ENCODE measurements at regions not wholly inside any gene's neighbourhood (a gene's known extent, or its start where the extent isn't known, plus 50 kb on each side); places are given as distances from the start of the nearest gene placed in this dataset.

DNA sequence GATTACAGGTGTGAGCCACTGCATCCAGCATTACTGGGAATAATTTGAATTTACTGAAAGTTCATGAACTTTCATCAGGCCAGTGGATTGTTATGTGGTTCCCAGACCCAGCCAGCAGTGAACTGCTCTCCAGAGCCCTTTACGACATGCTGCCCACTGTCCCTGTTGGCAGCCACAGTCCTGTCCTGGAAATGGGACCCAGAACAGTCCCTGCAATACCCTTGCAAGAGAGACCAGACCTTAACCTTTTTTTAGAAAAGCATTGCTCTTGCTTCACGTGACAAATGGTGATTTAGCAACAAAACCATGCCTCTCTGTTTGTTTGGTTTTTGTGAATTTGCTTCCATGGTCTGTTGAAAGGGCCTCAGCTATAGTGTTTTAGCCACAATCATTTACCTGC, 367.3 kb upstream of the C2CD4B start:
- no peak for DNase-seq (ENCODE audit: low read depth in 3 of 3, low spot score in 1 of 3)

DNA sequence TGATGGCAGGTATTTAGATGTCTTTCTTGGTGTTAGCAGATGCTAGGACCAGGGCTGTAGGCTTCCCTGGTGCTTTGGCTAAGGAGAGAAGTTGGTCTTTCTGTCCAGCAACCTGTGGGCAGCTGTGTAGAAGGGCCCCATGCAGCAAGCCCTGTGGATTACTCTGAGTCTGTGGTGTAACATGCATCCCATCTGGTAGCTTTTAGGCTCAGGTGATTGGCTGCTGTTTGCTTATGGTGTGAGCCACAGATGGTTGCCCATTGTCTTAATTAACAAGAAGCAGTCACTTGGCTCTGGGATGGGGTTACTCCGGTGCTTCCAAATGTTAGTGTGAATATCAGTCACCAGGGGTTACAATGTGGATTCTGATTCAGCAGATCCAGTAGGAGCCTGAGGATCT, 368.6 kb upstream of the C2CD4B start:
- DNase-seq (ENCODE audit: low read depth in 3 of 3, low spot score in 1 of 3), result no peak

GRCh38 chr15:62534996-62535395, 369.9 kb upstream of the C2CD4B start:
- no peak for DNase-seq (ENCODE audit: low read depth in 3 of 3, low spot score in 1 of 3)

DNA sequence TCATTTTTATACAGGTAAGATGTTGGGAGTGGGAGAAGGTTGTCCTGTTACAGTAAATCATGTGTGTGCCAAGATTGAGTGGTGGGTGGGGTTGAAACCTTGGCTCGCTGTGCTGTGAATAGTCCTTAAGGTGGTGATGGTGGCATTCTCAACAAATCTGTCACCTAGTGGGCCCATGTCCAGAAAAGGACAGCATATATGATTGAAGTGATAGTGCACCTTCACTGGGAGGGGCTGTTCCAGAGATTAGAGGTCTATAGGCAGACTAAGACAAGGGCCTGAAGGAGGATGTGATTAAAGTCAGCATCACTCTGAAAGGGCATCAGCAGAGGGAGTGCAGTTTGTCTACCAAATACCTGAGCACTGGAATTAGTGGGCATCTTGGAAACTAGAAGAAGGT, 374.2 kb upstream of the C2CD4B start:
- no peak for DNase-seq (ENCODE audit: low read depth in 3 of 3, low spot score in 1 of 3)

DNA sequence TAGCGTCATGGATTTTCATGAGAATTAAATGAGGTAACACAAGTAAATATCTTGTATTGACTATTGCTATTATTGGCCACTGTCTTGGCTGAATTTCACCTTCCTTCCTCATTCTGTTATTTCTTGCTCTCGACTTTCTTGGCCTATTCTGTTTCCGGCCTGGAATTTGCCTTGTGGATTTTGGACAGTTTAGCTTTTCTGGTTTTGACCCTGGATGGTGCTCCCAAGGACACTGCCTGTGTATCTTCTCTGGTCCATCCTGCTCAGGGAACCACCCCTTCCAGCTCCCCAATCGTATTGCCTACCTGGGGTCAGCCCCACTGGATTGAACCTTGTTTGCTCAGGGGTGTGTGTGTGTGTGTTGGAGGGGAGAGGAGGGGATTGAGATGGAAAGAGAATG, 376.2 kb upstream of the C2CD4B start:
- DNase-seq (ENCODE audit: low read depth in 3 of 3, low spot score in 1 of 3), result no peak

GRCh38 chr15:62541846-62542245, 376.8 kb upstream of the C2CD4B start:
- DNase-seq (ENCODE audit: low read depth in 3 of 3, low spot score in 1 of 3), result no peak

DNA sequence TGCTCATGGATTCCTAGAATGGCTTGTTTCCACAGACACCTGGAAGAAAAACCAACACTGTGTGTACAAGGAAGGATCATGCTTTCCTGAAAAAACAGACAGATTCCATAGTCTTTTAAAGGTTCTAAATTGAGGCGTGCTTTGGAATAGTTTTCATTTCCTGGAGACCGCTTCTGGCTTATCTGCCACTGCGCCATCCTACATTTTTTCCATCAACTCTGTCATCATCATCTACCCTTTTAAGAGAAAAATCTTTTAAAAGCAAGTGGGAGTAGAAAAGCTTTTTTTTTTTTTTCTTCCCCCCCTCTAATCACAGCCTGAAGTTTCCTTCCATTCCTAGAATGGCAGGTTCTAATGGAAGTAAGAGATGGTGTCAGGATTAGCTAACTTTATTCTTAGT, 379.4 kb upstream of the C2CD4B start:
- DNase-seq (ENCODE audit: low read depth in 3 of 3, low spot score in 1 of 3), result no peak

DNA sequence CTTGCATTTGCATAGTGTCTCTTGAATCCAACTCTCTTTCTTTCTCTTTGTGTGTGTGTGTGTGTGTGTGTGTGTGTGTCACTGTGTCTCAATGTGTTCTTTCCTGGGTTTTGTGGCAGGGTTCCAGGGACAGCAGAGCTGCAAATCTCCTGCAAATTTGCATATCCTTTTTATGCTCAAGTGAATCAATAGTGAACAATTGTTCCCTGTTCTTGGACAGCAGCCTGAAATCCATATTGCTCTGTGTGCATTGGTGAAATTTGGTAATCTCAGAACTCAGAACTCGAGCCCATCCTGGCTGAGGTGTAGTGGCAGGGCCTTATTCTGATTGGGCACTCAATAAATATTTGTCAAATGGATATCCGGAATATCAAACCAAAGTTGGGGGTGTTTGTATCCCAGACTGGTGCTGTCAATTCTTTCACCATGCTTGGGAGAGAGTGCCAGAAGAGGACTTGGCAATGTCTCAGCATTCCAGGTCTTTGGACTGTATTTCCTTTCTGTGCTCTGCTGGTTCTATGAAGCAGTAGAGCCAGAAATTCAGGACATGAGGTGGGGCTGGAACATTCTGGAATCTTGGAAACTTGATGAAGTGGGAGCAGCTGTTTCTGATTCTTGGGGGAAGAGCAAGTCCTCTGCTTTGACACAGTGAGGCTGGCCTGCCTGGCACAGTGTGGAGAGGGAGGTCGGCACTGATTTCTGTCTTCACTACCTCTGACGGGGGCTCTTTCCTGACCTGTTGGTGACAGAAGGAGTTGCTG, 380.6 kb upstream of the C2CD4B start:
- no peak for DNase-seq (ENCODE audit: low read depth in 3 of 3, low spot score in 1 of 3)

- DNase-seq (ENCODE audit: low read depth in 3 of 3, low spot score in 1 of 3), result no peak
These were observed 381.5 kb upstream of the C2CD4B start for GRCh38 chr15:62546628-62547027.

- DNase-seq (ENCODE audit: low read depth in 3 of 3, low spot score in 1 of 3), result no peak
These were observed 382.5 kb upstream of the C2CD4B start for GRCh38 chr15:62547584-62547983.

DNA sequence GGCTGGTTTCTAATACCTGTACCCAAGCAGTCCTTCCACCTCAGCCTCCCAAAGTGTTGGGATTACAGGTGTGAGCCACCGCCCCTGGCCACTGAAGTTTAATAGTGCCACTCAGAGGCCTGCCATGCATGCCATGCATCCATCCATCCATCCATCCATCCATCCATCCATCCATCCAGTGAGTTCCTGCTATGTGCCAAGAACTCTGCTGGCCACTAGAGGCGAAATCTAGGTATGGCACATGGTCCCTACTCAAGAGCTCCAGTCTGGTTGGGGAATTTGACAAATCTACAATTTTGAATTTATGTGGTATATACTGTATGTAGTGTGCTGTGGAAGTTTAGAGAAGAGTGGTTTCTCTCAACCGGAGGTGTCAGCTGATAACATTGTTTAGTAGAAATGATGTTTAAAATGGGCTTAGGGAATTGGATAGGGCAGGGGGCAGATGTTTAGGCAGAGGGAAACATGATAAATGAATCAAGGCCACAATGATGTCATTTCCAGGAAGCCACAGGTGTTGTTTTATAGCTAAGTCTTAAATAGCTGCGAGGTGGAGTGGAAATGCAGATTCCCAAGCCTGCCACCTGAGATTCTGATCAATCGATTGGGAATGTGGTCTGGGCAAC, 384.4 kb upstream of the C2CD4B start:
- DNase-seq (ENCODE audit: low read depth in 3 of 3, low spot score in 1 of 3), result no peak

DNA sequence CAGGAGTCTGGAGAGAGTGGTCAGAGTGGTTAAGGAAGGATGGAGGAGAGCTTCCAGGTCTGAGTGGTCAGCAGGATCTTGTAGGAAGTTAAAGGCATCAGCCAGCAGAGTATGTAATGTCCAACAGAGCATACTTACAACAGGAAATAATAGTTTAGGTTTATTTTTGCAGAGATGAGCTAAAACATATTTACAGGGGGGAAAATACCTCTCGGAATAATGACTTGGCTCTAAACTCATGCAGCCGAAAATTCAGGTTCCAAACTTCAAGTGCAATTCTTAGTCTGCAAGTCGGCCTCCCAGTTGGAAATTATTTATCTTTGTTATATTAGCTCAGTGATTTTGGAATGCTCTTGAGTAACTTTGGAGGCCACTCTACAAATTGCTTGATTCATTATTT, 385.0 kb upstream of the C2CD4B start:
- no peak for DNase-seq (ENCODE audit: low read depth in 3 of 3, low spot score in 1 of 3)

GRCh38 chr15:62552444-62552843, 387.4 kb upstream of the C2CD4B start:
- no peak for DNase-seq (ENCODE audit: low read depth in 3 of 3, low spot score in 1 of 3)

DNA sequence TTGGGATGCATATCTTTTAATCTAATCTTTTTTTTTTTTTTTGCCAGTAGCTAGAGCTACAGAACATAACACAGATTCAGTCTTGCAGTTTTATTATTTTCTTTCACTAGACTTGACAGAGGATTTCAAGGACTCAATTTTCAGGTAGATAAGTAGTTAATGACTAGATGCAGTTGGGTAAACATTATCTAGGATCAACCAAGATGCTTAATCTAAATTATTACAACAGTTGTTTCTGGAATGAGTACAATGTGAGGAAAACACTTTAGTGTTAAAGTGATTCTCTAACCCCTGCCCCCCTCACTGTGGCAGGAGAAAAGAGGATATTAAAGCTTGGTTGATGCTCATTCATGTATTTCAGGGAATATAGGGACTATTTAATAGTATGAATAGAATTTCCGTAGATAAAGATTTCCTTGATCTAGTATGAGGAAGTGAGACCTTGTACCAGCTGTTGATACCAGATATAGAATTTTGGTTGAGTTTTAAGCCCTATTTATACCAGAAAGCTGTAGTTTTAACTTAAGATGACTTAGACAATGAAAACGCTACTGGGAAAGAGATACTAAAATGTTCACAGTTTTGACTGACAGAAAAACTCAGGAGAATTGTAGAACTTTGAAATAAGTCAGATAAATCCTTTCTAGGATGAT, 389.0 kb upstream of the C2CD4B start:
- no peak for DNase-seq (ENCODE audit: low read depth in 3 of 3, low spot score in 1 of 3)

GRCh38 chr15:62558640-62559380, 393.7 kb upstream of the C2CD4B start:
- no peak for DNase-seq (ENCODE audit: low read depth in 3 of 3, low spot score in 1 of 3)

- DNase-seq (ENCODE audit: low read depth in 3 of 3, low spot score in 1 of 3), result no peak
These were observed 394.3 kb upstream of the C2CD4B start for GRCh38 chr15:62559381-62559733.

- no peak for DNase-seq (ENCODE audit: low read depth in 3 of 3, low spot score in 1 of 3)
These were observed 396.0 kb upstream of the C2CD4B start for GRCh38 chr15:62561059-62561519.

- no peak for DNase-seq (ENCODE audit: low read depth in 3 of 3, low spot score in 1 of 3)
These were observed 396.5 kb upstream of the C2CD4B start for GRCh38 chr15:62561571-62561970.

DNA sequence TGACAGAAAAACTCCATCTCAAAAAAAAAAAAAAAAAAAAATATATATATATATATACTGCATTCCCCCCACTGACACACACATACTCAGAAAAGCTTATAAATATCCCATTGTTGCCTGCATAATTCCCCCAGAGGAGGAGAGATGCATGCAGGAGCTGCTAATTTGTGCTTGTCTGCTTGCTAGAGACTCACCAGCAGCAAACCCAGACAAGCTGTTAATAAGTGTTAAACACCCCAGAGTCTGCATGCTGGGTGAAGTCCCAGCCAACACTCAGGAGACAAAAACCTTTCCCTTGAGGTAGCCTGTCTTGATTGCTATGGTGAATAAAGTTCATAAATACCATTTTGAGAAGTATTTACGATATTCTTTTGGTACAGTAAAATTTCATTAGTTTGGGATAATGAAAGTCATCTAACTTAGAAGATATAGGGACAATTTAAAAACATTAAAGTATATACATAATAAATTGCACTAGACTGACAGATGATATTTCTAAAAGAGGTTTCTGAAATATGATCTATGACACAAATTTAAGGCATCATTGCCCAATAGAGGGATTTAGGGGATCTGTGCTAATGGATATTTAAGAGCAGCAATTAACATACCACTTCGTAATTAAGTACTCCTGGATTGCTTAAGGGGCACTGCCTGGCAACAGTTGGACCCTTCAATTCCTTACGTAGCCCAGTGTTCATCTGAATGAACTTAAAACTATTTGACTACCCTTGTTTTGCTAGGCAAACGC, 400.0 kb upstream of the C2CD4B start:
- no peak for DNase-seq (ENCODE audit: low read depth in 3 of 3, low spot score in 1 of 3)

DNA sequence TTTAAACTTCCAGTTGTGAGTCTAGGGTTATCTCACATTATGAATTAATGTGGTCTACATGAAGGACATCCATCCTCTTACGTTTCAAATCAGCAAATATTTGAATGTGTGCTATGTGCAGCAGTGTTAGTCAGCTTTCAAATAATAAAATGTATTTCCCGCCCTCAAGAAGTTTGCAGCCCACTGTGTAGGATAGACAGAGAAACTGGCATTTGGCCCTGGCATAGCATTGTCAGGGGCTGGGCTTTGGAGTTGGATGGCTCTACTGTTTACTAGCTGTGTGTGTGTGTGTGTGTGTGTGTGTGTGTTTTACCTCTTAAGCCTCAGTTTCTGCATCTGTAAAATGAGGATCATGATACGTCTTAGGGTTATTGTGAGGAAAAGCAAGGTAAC, 400.5 kb upstream of the C2CD4B start:
- DNase-seq (ENCODE audit: low read depth in 3 of 3, low spot score in 1 of 3), result no peak

DNA sequence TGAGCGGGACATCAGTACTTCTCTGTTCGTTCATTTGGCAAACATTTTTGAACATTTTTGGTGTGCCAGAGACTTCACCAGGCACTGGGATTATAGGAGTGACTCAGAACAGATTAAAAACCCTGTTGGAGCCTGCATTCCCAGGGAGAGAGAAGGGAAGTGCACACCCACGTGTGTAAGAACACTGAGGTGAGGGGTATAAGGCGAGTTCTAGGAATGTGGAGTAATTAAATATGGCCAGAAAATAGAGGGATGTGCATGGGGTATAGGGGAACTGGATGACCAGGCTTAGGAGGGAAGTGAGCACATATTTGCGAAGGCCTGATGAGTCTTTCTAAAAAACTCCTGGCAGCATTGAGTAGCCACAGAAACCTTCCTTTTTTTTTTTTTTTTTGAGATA, 401.2 kb upstream of the C2CD4B start:
- no peak for DNase-seq (ENCODE audit: low read depth in 3 of 3, low spot score in 1 of 3)

All from stimulated activated CD4-positive, alpha-beta T cell treated with anti-CD3 and anti-CD28 coated beads, TNF-alpha, amount 100 ng/mL, for 1 hour (primary cell).